Erythroblast (primary cell): ENCODE measurements at regions not wholly inside any gene's neighbourhood (a gene's known extent, or its start where the extent isn't known, plus 50 kb on each side); places are given as distances from the start of the nearest gene placed in this dataset.

Source experiments
- GATA1 ChIP-seq: IDR thresholded peaks from 2 replicates; pipeline ENCODE4 v1.6.1; 2011; ENCODE audit warnings: low read depth, mild to moderate bottlenecking, control low read depth, low read length, moderate library complexity
- POLR2A ChIP-seq: IDR thresholded peaks from 2 replicates; pipeline ENCODE4 v1.6.1; 2011; ENCODE audit warnings: mild to moderate bottlenecking, low read length

- no peak for TF ChIP-seq POLR2A
- no peak for TF ChIP-seq GATA1
Measured at GRCh38 chr17:69822314-69822875, 252.6 kb upstream of the KCNJ16 start.
